ENCODE measurements at regions not wholly inside any gene's neighbourhood (a gene's known extent, or its start where the extent isn't known, plus 50 kb on each side); places are given as distances from the start of the nearest gene placed in this dataset.

DNA sequence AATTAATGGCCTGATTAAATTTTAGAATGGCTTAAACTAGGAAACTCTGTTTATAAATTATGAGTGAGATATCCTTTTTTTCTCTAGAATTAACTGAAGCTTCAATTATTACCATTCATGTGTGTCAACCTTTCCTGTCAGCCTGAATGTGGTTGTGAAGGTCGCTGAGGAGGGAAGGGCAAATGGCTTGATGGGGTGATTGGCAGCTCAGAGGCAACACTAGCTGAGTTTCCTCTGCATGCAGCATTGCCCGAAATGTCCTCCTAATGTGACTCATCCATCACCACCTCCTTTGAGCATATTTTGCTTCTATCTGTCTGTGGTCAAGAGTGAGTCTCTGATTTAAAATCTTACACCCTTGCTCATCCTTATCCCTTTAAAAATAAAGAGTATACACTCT, 281.9 kb downstream of the TENT4A start:
- H3K27ac ChIP-seq (replicated peaks): no peak overlapping the region
- H3K27me3 ChIP-seq (ENCODE audit: insufficient read depth, poor library complexity, severe bottlenecking): no peaks in the 10 kb centered on the region
- DNase-seq (ENCODE audit: low read depth in 1 of 2, low spot score in 1 of 2): no peak
- H3K4me3 ChIP-seq (replicated peaks; ENCODE audit: insufficient read depth, low read length): no peak overlapping the region
- TF ChIP-seq POLR2AphosphoS5 (IDR thresholded peaks at IDR 0.05; ENCODE audit: low read depth): no peak
- TF ChIP-seq, protein P1, sequence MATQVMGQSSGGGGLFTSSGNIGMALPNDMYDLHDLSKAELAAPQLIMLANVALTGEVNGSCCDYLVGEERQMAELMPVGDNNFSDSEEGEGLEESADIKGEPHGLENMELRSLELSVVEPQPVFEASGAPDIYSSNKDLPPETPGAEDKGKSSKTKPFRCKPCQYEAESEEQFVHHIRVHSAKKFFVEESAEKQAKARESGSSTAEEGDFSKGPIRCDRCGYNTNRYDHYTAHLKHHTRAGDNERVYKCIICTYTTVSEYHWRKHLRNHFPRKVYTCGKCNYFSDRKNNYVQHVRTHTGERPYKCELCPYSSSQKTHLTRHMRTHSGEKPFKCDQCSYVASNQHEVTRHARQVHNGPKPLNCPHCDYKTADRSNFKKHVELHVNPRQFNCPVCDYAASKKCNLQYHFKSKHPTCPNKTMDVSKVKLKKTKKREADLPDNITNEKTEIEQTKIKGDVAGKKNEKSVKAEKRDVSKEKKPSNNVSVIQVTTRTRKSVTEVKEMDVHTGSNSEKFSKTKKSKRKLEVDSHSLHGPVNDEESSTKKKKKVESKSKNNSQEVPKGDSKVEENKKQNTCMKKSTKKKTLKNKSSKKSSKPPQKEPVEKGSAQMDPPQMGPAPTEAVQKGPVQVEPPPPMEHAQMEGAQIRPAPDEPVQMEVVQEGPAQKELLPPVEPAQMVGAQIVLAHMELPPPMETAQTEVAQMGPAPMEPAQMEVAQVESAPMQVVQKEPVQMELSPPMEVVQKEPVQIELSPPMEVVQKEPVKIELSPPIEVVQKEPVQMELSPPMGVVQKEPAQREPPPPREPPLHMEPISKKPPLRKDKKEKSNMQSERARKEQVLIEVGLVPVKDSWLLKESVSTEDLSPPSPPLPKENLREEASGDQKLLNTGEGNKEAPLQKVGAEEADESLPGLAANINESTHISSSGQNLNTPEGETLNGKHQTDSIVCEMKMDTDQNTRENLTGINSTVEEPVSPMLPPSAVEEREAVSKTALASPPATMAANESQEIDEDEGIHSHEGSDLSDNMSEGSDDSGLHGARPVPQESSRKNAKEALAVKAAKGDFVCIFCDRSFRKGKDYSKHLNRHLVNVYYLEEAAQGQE (IDR thresholded peaks at IDR 0.05; ENCODE audit: insufficient replicate concordance, low read depth): no peak
- TF ChIP-seq, protein P2, sequence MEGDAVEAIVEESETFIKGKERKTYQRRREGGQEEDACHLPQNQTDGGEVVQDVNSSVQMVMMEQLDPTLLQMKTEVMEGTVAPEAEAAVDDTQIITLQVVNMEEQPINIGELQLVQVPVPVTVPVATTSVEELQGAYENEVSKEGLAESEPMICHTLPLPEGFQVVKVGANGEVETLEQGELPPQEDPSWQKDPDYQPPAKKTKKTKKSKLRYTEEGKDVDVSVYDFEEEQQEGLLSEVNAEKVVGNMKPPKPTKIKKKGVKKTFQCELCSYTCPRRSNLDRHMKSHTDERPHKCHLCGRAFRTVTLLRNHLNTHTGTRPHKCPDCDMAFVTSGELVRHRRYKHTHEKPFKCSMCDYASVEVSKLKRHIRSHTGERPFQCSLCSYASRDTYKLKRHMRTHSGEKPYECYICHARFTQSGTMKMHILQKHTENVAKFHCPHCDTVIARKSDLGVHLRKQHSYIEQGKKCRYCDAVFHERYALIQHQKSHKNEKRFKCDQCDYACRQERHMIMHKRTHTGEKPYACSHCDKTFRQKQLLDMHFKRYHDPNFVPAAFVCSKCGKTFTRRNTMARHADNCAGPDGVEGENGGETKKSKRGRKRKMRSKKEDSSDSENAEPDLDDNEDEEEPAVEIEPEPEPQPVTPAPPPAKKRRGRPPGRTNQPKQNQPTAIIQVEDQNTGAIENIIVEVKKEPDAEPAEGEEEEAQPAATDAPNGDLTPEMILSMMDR (IDR thresholded peaks at IDR 0.05; ENCODE audit: insufficient read depth, low read length): no peak
- TF ChIP-seq GABPA (IDR thresholded peaks at IDR 0.05; ENCODE audit: low read depth): no peak
- TF ChIP-seq SPI1 (IDR thresholded peaks at IDR 0.05; ENCODE audit: borderline replicate concordance, low read depth): no peak

GRCh38 chr5:7000310-7000709, 287.1 kb downstream of the TENT4A start:
- Histone ChIP-seq H3K27me3 (ENCODE audit: insufficient read depth, poor library complexity, severe bottlenecking) (no peaks in the 10 kb centered on the region), H3K27ac (replicated peaks) (no peak overlapping the region), H3K4me3 (replicated peaks; ENCODE audit: insufficient read depth, low read length) (no peak overlapping the region)
- TF ChIP-seq, protein P2 (IDR thresholded peaks at IDR 0.05; ENCODE audit: insufficient read depth, low read length): no peak
- TF ChIP-seq POLR2AphosphoS5 (IDR thresholded peaks at IDR 0.05; ENCODE audit: low read depth): no peak
- TF ChIP-seq SPI1 (IDR thresholded peaks at IDR 0.05; ENCODE audit: borderline replicate concordance, low read depth): no peak
- no peak for TF ChIP-seq GABPA (IDR thresholded peaks at IDR 0.05; ENCODE audit: low read depth)
- TF ChIP-seq, protein P1 (IDR thresholded peaks at IDR 0.05; ENCODE audit: insufficient replicate concordance, low read depth): no peak
- no peak for DNase-seq (ENCODE audit: low read depth in 1 of 2, low spot score in 1 of 2)

DNA sequence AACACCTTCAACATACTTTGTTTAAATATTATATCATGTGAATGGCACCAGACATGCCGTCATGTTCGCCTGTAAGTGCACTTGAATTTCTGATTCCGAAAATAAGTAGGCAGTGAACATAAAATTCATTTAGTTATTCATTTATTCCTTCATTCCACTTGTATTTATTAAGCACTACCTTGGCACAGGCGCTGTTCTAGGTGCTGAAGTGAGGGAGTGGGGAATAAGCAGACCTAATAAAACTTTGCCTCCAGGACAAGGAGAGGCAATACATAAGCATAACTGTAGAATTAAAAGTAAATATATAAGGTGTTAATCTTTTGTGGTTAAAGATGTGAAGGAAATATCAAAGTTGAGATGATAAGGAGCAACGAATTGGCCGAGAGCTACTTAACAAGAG, 297.4 kb downstream of the TENT4A start:
- Histone ChIP-seq H3K4me3 (replicated peaks; ENCODE audit: insufficient read depth, low read length) (no peak overlapping the region), H3K27me3 (ENCODE audit: insufficient read depth, poor library complexity, severe bottlenecking) (peaks cover 4% of the 10 kb centered on the region), H3K27ac (replicated peaks) (no peak overlapping the region)
- no peak for DNase-seq (ENCODE audit: low read depth in 1 of 2, low spot score in 1 of 2)
- TF ChIP-seq, protein P1 (IDR thresholded peaks at IDR 0.05; ENCODE audit: insufficient replicate concordance, low read depth): peak; percentile 87
- TF ChIP-seq POLR2AphosphoS5 (IDR thresholded peaks at IDR 0.05; ENCODE audit: low read depth): no peak

DNA sequence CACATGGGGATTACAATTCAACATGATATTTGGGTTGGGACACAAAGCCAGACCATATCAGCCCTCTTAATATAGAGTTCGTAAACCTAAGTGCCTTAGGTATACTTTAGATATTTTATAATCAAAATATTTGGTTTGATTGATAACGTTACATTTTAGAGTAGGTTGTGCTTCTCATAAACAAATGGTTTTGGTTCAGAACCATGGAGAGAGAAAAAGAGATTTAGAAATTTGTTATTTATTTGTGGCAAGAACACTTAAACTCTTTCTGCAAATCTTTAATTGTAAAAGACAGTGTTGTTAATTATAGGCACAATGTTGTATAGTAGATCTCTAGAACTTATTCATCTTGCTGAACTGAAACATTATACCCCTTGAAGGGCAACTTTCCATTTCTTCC, 298.8 kb downstream of the TENT4A start:
- Histone ChIP-seq H3K27me3 (ENCODE audit: insufficient read depth, poor library complexity, severe bottlenecking) (peaks cover 4% of the 10 kb centered on the region), H3K27ac (replicated peaks) (no peak overlapping the region), H3K4me3 (replicated peaks; ENCODE audit: insufficient read depth, low read length) (no peak overlapping the region)
- no peak for DNase-seq (ENCODE audit: low read depth in 1 of 2, low spot score in 1 of 2)
- TF ChIP-seq POLR2AphosphoS5 (IDR thresholded peaks at IDR 0.05; ENCODE audit: low read depth) (no peak), GABPA (IDR thresholded peaks at IDR 0.05; ENCODE audit: low read depth) (no peak), SPI1 (IDR thresholded peaks at IDR 0.05; ENCODE audit: borderline replicate concordance, low read depth) (no peak)
- TF ChIP-seq, protein P2 (IDR thresholded peaks at IDR 0.05; ENCODE audit: insufficient read depth, low read length): no peak
- TF ChIP-seq, protein P1 (IDR thresholded peaks at IDR 0.05; ENCODE audit: insufficient replicate concordance, low read depth): peak; percentile 41
